Stimulated activated naive CD8-positive, alpha-beta T cell treated with anti-CD3 and anti-CD28 coated beads, Interleukin-15, amount 100 ng/mL, for 72 hours (primary cell): ENCODE measurements at regions not wholly inside any gene's neighbourhood (a gene's known extent, or its start where the extent isn't known, plus 50 kb on each side); places are given as distances from the start of the nearest gene placed in this dataset.
"Not testable (repeated sequence)": the region's sequence is repeated elsewhere in the genome, so short reads cannot be mapped to it uniquely, and the experiment has no call there.

Experiments
- ATAC-seq: fragments of 150-1000 bp; cut with Tn5 transposase; 2 replicates; pipeline ENCODE4 v1.10.0; 2021; ENCODE audit warnings: mild to moderate bottlenecking, moderate library complexity
- DNase-seq, 2 donors: peaks; one replicate each; pipeline ENCODE4 v3.0.0; 2021 to 2022
- H3K27ac Mint-ChIP-seq, 2 donors: one replicate each; pipeline ENCODE4 v1.8.0; 2022; ENCODE audit warnings: mild to moderate bottlenecking in 2 of 2, mixed read lengths in 2 of 2, moderate library complexity in 2 of 2
- H3K27me3 Mint-ChIP-seq: one replicate; pipeline ENCODE4 v1.8.0; 2022; ENCODE audit warnings: mixed read lengths
- H3K4me1 Mint-ChIP-seq: one replicate; pipeline ENCODE4 v1.8.0; 2022; ENCODE audit warnings: mild to moderate bottlenecking, mixed read lengths
- H3K4me3 Mint-ChIP-seq, 2 donors: one replicate each; pipeline ENCODE4 v1.8.0; 2022; ENCODE audit warnings: mild to moderate bottlenecking in 2 of 2, mixed read lengths in 2 of 2, moderate library complexity in 1 of 2
- H3K9me3 Mint-ChIP-seq, 2 donors: one replicate each; pipeline ENCODE4 v1.8.0; 2022; ENCODE audit warnings: mixed read lengths in 2 of 2

GRCh38 chr11:90700789-90701439 lies 478.1 kb upstream of the CHORDC1 start:
- Mint-ChIP-seq H3K9me3 (peaks cover 6 to 17% of the 10 kb centered on the region in 2 donors), H3K4me1 (no peaks in the 10 kb centered on the region), H3K27ac (no peak overlapping the region), H3K27me3 (no peaks in the 10 kb centered on the region), H3K4me3 (no peak overlapping the region)
- ATAC-seq (no peak), DNase-seq (no peak)

- Mint-ChIP-seq H3K9me3 (peaks cover 6 to 11% of the 10 kb centered on the region in 2 donors), H3K27ac (no peak overlapping the region), H3K4me3 (no peak overlapping the region), H3K27me3 (no peaks in the 10 kb centered on the region), H3K4me1 (no peaks in the 10 kb centered on the region)
- DNase-seq (no peak), ATAC-seq (no peak)
Observed at GRCh38 chr11:90699791-90700400, 477.0 kb upstream of the CHORDC1 start.

- H3K27ac Mint-ChIP-seq, result no peak overlapping the region
- no peak overlapping the region for H3K4me3 Mint-ChIP-seq
- no peaks in the 10 kb centered on the region for H3K4me1 Mint-ChIP-seq
- H3K9me3 Mint-ChIP-seq, result peaks cover 4 to 17% of the 10 kb centered on the region in 2 donors
- no peaks in the 10 kb centered on the region for H3K27me3 Mint-ChIP-seq
- ATAC-seq (no peak), DNase-seq (no peak)
Observed at GRCh38 chr11:90698238-90698637, 475.4 kb upstream of the CHORDC1 start.

GRCh38 chr11:90675496-90675895 lies 452.6 kb upstream of the CHORDC1 start:
- H3K4me1 Mint-ChIP-seq, DNase-seq, ATAC-seq, H3K27me3 Mint-ChIP-seq, H3K27ac Mint-ChIP-seq, H3K4me3 Mint-ChIP-seq: not testable (repeated sequence)
- H3K9me3 Mint-ChIP-seq, result peaks cover 5 to 23% of the 10 kb centered on the region in 2 donors

GRCh38 chr11:90669094-90669493 lies 446.2 kb upstream of the CHORDC1 start:
- no peaks in the 10 kb centered on the region for H3K4me1 Mint-ChIP-seq
- DNase-seq, result no peak
- no peaks in the 10 kb centered on the region for H3K27me3 Mint-ChIP-seq
- ATAC-seq, result no peak
- H3K4me3 Mint-ChIP-seq, result no peak overlapping the region
- H3K27ac Mint-ChIP-seq, result no peak overlapping the region
- H3K9me3 Mint-ChIP-seq, result peaks cover 3 to 20% of the 10 kb centered on the region in 2 donors

DNA sequence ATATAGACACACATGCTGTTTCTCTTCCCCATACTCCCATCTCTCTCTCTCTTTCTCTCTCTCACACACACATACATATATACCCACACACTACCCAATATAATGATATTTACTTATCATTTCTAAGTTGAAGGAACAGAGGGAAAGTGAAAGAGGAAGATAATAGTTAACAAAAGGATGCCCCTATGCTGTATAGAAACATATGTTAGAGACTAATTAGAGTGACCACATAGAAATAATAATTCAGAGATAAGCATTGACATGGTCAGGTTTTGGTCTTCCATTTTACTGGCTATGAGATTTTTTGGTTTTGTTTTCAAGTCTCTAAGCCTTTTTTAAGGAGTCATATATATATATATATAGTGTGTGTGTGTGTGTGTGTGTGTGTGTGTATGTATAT lies 445.7 kb upstream of the CHORDC1 start:
- Mint-ChIP-seq H3K4me3 (no peak overlapping the region), H3K4me1 (no peaks in the 10 kb centered on the region), H3K27ac (no peak overlapping the region), H3K27me3 (no peaks in the 10 kb centered on the region), H3K9me3 (peaks cover 3 to 23% of the 10 kb centered on the region in 2 donors)
- no peak for ATAC-seq
- DNase-seq, result no peak

GRCh38 chr11:90661233-90661632 lies 438.4 kb upstream of the CHORDC1 start:
- ATAC-seq (no peak), DNase-seq (no peak)
- no peaks in the 10 kb centered on the region for H3K27me3 Mint-ChIP-seq
- H3K27ac Mint-ChIP-seq, result no peak overlapping the region
- no peaks in the 10 kb centered on the region for H3K4me1 Mint-ChIP-seq
- no peak overlapping the region for H3K4me3 Mint-ChIP-seq
- peaks cover 0 to 16% of the 10 kb centered on the region in 2 donors for H3K9me3 Mint-ChIP-seq

GRCh38 chr11:90656171-90656570 lies 433.3 kb upstream of the CHORDC1 start:
- Mint-ChIP-seq H3K9me3 (no peaks in the 10 kb centered on the region), H3K4me1 (no peaks in the 10 kb centered on the region), H3K27ac (no peak overlapping the region), H3K27me3 (no peaks in the 10 kb centered on the region), H3K4me3 (no peak overlapping the region)
- no peak for DNase-seq
- ATAC-seq, result no peak

GRCh38 chr11:90650153-90650552 lies 427.3 kb upstream of the CHORDC1 start:
- Mint-ChIP-seq H3K27me3 (no peaks in the 10 kb centered on the region), H3K9me3 (no peaks in the 10 kb centered on the region), H3K4me1 (no peaks in the 10 kb centered on the region), H3K4me3 (no peak overlapping the region), H3K27ac (no peak overlapping the region)
- DNase-seq (no peak), ATAC-seq (no peak)

DNA sequence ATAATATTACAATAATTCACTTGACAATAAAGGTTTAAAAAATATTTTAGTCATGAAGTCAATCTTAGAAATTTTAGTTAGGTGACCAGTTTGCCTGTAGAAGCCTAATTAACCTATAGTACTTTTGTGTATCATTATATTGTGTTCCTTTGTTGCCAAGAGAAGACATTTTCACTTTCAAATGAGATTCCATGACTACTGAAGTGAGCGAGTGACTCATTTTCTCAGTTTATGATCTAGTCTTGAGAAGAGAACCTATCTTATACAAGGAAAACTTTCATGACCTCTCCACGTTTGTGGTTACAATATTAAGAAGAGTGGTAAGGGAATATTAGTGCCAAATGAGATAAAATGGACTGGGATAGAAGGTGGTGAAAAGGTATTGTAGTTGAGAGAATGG lies 423.9 kb upstream of the CHORDC1 start:
- no peaks in the 10 kb centered on the region for H3K4me1 Mint-ChIP-seq
- ATAC-seq (no peak), DNase-seq (no peak)
- H3K27me3 Mint-ChIP-seq, result no peaks in the 10 kb centered on the region
- no peak overlapping the region for H3K27ac Mint-ChIP-seq
- no peaks in the 10 kb centered on the region for H3K9me3 Mint-ChIP-seq
- H3K4me3 Mint-ChIP-seq, result no peak overlapping the region

DNA sequence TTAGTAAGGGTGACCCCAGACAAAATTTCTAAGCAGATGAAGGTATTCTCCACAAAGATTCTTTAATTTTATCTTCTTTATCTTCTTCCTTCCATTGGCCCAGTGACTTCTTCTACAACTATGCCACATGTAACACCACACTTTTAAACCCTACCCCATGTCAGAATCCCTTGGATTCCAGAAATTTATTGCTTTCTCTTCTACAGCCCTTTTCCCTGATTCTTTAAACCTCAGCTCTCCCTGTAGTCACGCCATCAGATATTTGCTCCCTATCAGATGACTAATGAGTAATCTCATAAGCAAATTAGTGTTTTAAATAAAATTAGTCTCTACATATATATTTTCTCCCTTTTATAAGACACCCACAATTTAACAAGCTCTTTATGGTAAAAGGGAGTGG lies 423.4 kb upstream of the CHORDC1 start:
- ATAC-seq, result no peak
- H3K27ac Mint-ChIP-seq, result no peak overlapping the region
- H3K9me3 Mint-ChIP-seq, result no peaks in the 10 kb centered on the region

DNA sequence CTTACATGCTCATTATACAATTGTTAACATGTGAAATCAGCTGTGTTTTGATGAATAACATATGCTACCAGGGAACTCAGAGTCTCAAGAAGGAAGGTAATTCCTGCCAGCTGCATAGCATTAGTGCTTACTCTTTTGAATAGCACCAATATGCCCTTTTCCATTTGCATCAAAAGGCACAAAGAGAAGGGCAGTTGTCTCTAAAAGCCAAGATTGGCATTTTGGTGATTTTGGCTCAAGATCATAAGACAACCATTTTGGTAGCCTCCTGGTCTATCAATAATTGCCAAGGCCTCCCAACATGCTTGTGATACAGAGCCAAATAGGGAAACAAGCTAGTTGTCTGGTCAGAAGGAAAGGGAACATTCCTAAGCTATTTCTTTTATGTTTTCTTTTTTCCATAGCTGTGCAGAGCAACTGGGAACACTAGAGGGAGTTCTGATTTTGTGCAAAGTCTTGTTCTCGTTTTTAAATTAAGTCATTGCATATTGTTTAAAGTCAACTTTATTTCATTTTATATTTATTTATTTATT lies 416.7 kb upstream of the CHORDC1 start:
- ATAC-seq (no peak), DNase-seq (no peak)
- Mint-ChIP-seq H3K27ac (no peak overlapping the region), H3K4me1 (no peaks in the 10 kb centered on the region), H3K9me3 (no peaks in the 10 kb centered on the region), H3K4me3 (no peak overlapping the region), H3K27me3 (no peaks in the 10 kb centered on the region)

More for the DNA sequence above, 423.4 kb upstream of the CHORDC1 start:
- DNase-seq, result no peak
- Mint-ChIP-seq H3K27me3 (no peaks in the 10 kb centered on the region), H3K4me3 (no peak overlapping the region), H3K4me1 (no peaks in the 10 kb centered on the region)

DNA sequence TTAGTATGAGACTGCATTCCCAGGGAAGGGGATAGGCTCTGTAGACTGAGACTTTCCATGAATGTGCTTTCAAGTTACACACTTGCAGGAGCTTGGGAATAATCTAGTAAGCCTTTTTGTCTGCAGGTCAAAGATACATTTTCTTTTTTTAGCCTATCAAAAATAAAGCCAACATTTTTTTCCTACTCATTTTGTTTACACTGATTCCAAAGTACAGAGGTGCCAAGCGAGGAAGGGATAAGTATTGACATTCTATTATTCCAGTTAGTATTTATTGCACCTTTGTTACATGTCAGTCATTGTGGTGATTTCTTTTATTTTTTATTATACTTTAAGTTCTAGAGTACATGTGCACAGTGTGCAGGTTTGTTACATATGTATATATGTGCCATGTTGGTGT lies 413.0 kb upstream of the CHORDC1 start:
- DNase-seq (no peak), ATAC-seq (no peak)
- no peaks in the 10 kb centered on the region for H3K9me3 Mint-ChIP-seq
- H3K27me3 Mint-ChIP-seq, result no peaks in the 10 kb centered on the region
- H3K4me3 Mint-ChIP-seq, result no peak overlapping the region
- no peaks in the 10 kb centered on the region for H3K4me1 Mint-ChIP-seq
- no peak overlapping the region for H3K27ac Mint-ChIP-seq

GRCh38 chr11:90635151-90635550 lies 412.3 kb upstream of the CHORDC1 start:
- no peak for ATAC-seq
- no peak overlapping the region for H3K27ac Mint-ChIP-seq
- H3K4me3 Mint-ChIP-seq, result no peak overlapping the region
- DNase-seq, result no peak
- no peaks in the 10 kb centered on the region for H3K9me3 Mint-ChIP-seq
- no peaks in the 10 kb centered on the region for H3K27me3 Mint-ChIP-seq
- H3K4me1 Mint-ChIP-seq, result no peaks in the 10 kb centered on the region

DNA sequence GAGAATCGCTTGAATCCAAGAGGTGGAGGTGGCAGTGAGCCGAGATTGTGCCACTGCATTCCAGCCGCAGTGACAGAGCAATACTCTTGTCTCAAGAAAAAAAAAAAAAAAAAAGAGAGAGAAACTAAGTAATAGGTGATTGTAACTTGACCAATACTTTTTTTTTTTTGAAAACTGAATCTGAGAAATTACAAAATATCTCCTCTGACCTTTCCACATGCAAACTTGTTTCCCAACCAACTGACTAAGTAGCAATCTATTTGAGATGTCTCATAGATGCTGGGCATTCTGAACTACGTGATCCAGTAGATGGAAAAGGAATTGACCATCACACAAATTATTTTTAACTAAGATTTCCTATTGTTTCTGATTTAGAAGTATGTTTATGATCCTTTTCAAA lies 407.3 kb upstream of the CHORDC1 start:
- Mint-ChIP-seq H3K27ac (no peak overlapping the region), H3K9me3 (peaks cover 0 to 5% of the 10 kb centered on the region in 2 donors), H3K4me1 (no peaks in the 10 kb centered on the region), H3K27me3 (no peaks in the 10 kb centered on the region), H3K4me3 (no peak overlapping the region)
- DNase-seq, result no peak
- ATAC-seq, result no peak

GRCh38 chr11:90629229-90629806 lies 406.5 kb upstream of the CHORDC1 start:
- Mint-ChIP-seq H3K27me3 (no peaks in the 10 kb centered on the region), H3K4me1 (no peaks in the 10 kb centered on the region), H3K27ac (no peak overlapping the region), H3K9me3 (peaks cover 0 to 5% of the 10 kb centered on the region in 2 donors), H3K4me3 (no peak overlapping the region)
- DNase-seq (no peak), ATAC-seq (no peak)
